Adrenal gland (tissue), 9 donors: ENCODE measurements at regions not wholly inside any gene's neighbourhood (a gene's known extent, or its start where the extent isn't known, plus 50 kb on each side); places are given as distances from the start of the nearest gene placed in this dataset.

Experiments used
- DNase-seq, 7 donors: peaks; one replicate each; pipeline ENCODE4 v3.0.0-alpha.2; 2019 to 2020
- H3K27ac ChIP-seq, 5 donors: fragments of 200-600 bp; sonication (generic) in 4 of 5; 1 replicate in 3 of 5; 2 replicates in 2 of 5; pipeline versions ENCODE4 v1.5.1 to v1.8.0; 2016 to 2020; ENCODE audit warnings: mild to moderate bottlenecking in 1 of 5
- H3K27me3 ChIP-seq: fragments of 200-600 bp; 2 replicates; pipeline ENCODE4 v1.8.0; 2021
- H3K36me3 ChIP-seq, 2 donors: fragments of 200-600 bp; replicated peaks in 1 of 2; 1 replicate in 1 of 2; 2 replicates in 1 of 2; pipeline versions ENCODE4 v1.5.1 to v1.8.0; 2018 to 2022
- H3K4me1 ChIP-seq, 2 donors: fragments of 200-600 bp; replicated peaks in 1 of 2; 1 replicate in 1 of 2; 2 replicates in 1 of 2; pipeline versions ENCODE4 v1.5.1 to v1.8.0; 2018 to 2021
- H3K4me3 ChIP-seq, 4 donors: fragments of 200-600 bp; sonication (generic) in 3 of 4; one replicate each; pipeline ENCODE4 v1.5.1; 2016 to 2018
- H3K9me3 ChIP-seq, 3 donors: fragments of 200-600 bp; sonication (generic) in 1 of 3; replicated peaks in 1 of 3; 1 replicate in 2 of 3; 2 replicates in 1 of 3; pipeline versions ENCODE4 v1.5.1 to v1.8.0; 2016 to 2021
- CTCF ChIP-seq, 6 experiments: fragments of 450-650 bp in 4 of 6; fragments of 200-600 bp in 2 of 6; sonication (generic) in 1 of 6; IDR thresholded peaks; 1 replicate in 5 of 6; 2 replicates in 1 of 6; pipeline versions ENCODE4 v1.5.1 to v1.8.0; 2016 to 2021; ENCODE audit warnings: antibody characterized with exemption in 6 of 6, mild to moderate bottlenecking in 2 of 6, moderate library complexity in 1 of 6
- POLR2A ChIP-seq, 2 donors: fragments of 450-650 bp; IDR thresholded peaks; one replicate each; pipeline ENCODE4 v1.6.1; 2017; ENCODE audit warnings: antibody characterized with exemption in 2 of 2, mild to moderate bottlenecking in 2 of 2, moderate library complexity in 1 of 2
- WGBS, 4 donors: extraction: QIAGEN DNeasy Blood & Tissue Kit in 2 of 4; methylation state at CpG; one replicate each; pipeline versions ENCODE4 v1.1.5 to v1.1.7; 2013 to 2017; 5-methylcytosine and 5-hydroxymethylcytosine counted together
- intact Hi-C, 2 donors: fragments of 100-400 bp; cut with DNase I; formaldehyde crosslinking; loops; one replicate each; pipeline versions ENCODE4 v1.14.1 to v1.15.0; 2022 to 2023
- donor health status: healthy with polysubstance abuse.
- donor health status: Bipolar disorder and iron deficiency.
- donor health status: DM: yes; HTN: yes; CAD: no.
- donor health status: DM: no; HTN: no; CAD: no.
- donor health status: DM: no; HTN: no; CAD: no.

GRCh38 chr3:144364737-144365136 is 393.1 kb downstream of the DIPK2A start:
- Histone ChIP-seq H3K4me1 (no peaks in the 10 kb centered on the region), H3K36me3 (no peaks in the 10 kb centered on the region), H3K27ac (no peak overlapping the region), H3K27me3 (no peaks in the 10 kb centered on the region), H3K4me3 (no peak overlapping the region), H3K9me3 (no peaks in the 10 kb centered on the region)
- DNase-seq = no peak
- 78 to 95% (median 85%) methylated on average over 2 of the region's 2 CpGs for WGBS, 4 donors
- intact Hi-C loops = no loop called here
- TF ChIP-seq CTCF (IDR thresholded peaks at IDR 0.05) (no peak), POLR2A (IDR thresholded peaks at IDR 0.05) (no peak)

GRCh38 chr3:144369129-144369879 is 397.7 kb downstream of the DIPK2A start:
- Histone ChIP-seq H3K27me3 (no peaks in the 10 kb centered on the region), H3K4me3 (no peak overlapping the region), H3K27ac (no peak overlapping the region), H3K4me1 (no peaks in the 10 kb centered on the region), H3K9me3 (no peaks in the 10 kb centered on the region), H3K36me3 (no peaks in the 10 kb centered on the region)
- WGBS, 4 donors = 65 to 98% (median 84%) methylated on average over 2 of the region's 2 CpGs
- no peak for TF ChIP-seq CTCF (IDR thresholded peaks at IDR 0.05)
- intact Hi-C loops = no loop called here
- no peak for DNase-seq

- no peak for TF ChIP-seq POLR2A (IDR thresholded peaks at IDR 0.05)
- no peak for TF ChIP-seq CTCF (IDR thresholded peaks at IDR 0.05)
- no peak overlapping the region for H3K27ac ChIP-seq
- no peak overlapping the region for H3K4me3 ChIP-seq
- DNase-seq = no peak
- WGBS, 4 donors = 93 to 95% (median 94%) methylated on average over 1 of the region's 1 CpG
- H3K9me3 ChIP-seq = no peaks in the 10 kb centered on the region
- no peaks in the 10 kb centered on the region for H3K4me1 ChIP-seq
- H3K27me3 ChIP-seq = no peaks in the 10 kb centered on the region
- H3K36me3 ChIP-seq = no peaks in the 10 kb centered on the region
- intact Hi-C loops = no loop called here
Measured at GRCh38 chr3:144375088-144375487, 403.5 kb downstream of the DIPK2A start.

- Histone ChIP-seq H3K4me3 (no peak overlapping the region), H3K4me1 (no peaks in the 10 kb centered on the region), H3K27me3 (no peaks in the 10 kb centered on the region), H3K36me3 (no peaks in the 10 kb centered on the region), H3K27ac (no peak overlapping the region), H3K9me3 (no peaks in the 10 kb centered on the region)
- intact Hi-C loops = no loop called here
- 67 to 86% (median 81%) methylated on average over 4 of the region's 4 CpGs for WGBS, 4 donors
- no peak for DNase-seq
- TF ChIP-seq CTCF (IDR thresholded peaks at IDR 0.05) (no peak), POLR2A (IDR thresholded peaks at IDR 0.05) (no peak)
Measured at GRCh38 chr3:144380849-144381248, 409.2 kb downstream of the DIPK2A start.
